ENCODE measurements at regions not wholly inside any gene's neighbourhood (a gene's known extent, or its start where the extent isn't known, plus 50 kb on each side); places are given as distances from the start of the nearest gene placed in this dataset.

- TF ChIP-seq CTCF (conservative IDR thresholded peaks at IDR 0.05; ENCODE audit: low read depth, low read length) = no peak
- no peak for TF ChIP-seq EZH2phosphoT487 (IDR thresholded peaks at IDR 0.05; ENCODE audit: borderline replicate concordance, low read length)
- no peak for TF ChIP-seq EZH2 (IDR thresholded peaks at IDR 0.05; ENCODE audit: low read length, unreplicated experiment)
Observed at GRCh38 chr7:81268551-81268950, 349.7 kb upstream of the SEMA3C start.

GRCh38 chr7:81267508-81267907, 348.7 kb upstream of the SEMA3C start:
- ATAC-seq = peak; percentile 48
- BruUV-seq (replicated peaks) = no TSS peak
- Histone ChIP-seq H3F3A (ENCODE audit: low read length, unreplicated experiment) (no peaks in the 10 kb centered on the region), H3K27me3 (ENCODE audit: low read length) (no peaks in the 10 kb centered on the region), H3K9me2 (replicated peaks; ENCODE audit: low read length) (no peaks in the 10 kb centered on the region), H3K4me2 (ENCODE audit: low read length) (no peak overlapping the region), H3K9ac (ENCODE audit: low read length) (no peak overlapping the region), H3K27ac (ENCODE audit: low read length) (no peak overlapping the region), H3K79me2 (ENCODE audit: low read length) (no peaks in the 10 kb centered on the region), H3K36me3 (ENCODE audit: low read depth, low read length) (no peaks in the 10 kb centered on the region), H3K9me3 (ENCODE audit: low read length) (no peaks in the 10 kb centered on the region), H3K4me1 (ENCODE audit: insufficient read depth, low read length) (no peaks in the 10 kb centered on the region), H4K20me1 (ENCODE audit: low read length) (no peaks in the 10 kb centered on the region), H2AFZ (ENCODE audit: low read length) (no peak overlapping the region), H3K4me3 (ENCODE audit: low read length) (no peak overlapping the region)
- peak; percentile 64 for DNase-seq
- TF ChIP-seq EZH2phosphoT487 (IDR thresholded peaks at IDR 0.05; ENCODE audit: borderline replicate concordance, low read length) (no peak), CTCF (conservative IDR thresholded peaks at IDR 0.05; ENCODE audit: low read depth, low read length) (no peak), EZH2 (IDR thresholded peaks at IDR 0.05; ENCODE audit: low read length, unreplicated experiment) (no peak)
- CTCF ChIA-PET = no interaction called here
- POLR2A ChIA-PET (ENCODE audit: unreplicated experiment) = no interaction called here
- intact Hi-C loops (cut with micrococcal nuclease) = no loop called here

More at GRCh38 chr7:81268551-81268950, 349.7 kb upstream of the SEMA3C start:
- POLR2A ChIA-PET (ENCODE audit: unreplicated experiment) = no interaction called here
- no peaks in the 10 kb centered on the region for H4K20me1 ChIP-seq (ENCODE audit: low read length)
- no peaks in the 10 kb centered on the region for H3K79me2 ChIP-seq (ENCODE audit: low read length)
- no peak overlapping the region for H3K4me2 ChIP-seq (ENCODE audit: low read length)
- no peaks in the 10 kb centered on the region for H3K4me1 ChIP-seq (ENCODE audit: insufficient read depth, low read length)
- no peak overlapping the region for H3K4me3 ChIP-seq (ENCODE audit: low read length)
- H3K9me2 ChIP-seq (replicated peaks; ENCODE audit: low read length) = no peaks in the 10 kb centered on the region
- H3K36me3 ChIP-seq (ENCODE audit: low read depth, low read length) = no peaks in the 10 kb centered on the region
- H3K9me3 ChIP-seq (ENCODE audit: low read length) = no peaks in the 10 kb centered on the region
- DNase-seq (no peak), ATAC-seq (no peak)
- no peaks in the 10 kb centered on the region for H3F3A ChIP-seq (ENCODE audit: low read length, unreplicated experiment)
- no peak overlapping the region for H3K27ac ChIP-seq (ENCODE audit: low read length)
- H2AFZ ChIP-seq (ENCODE audit: low read length) = no peak overlapping the region
- H3K9ac ChIP-seq (ENCODE audit: low read length) = no peak overlapping the region
- CTCF ChIA-PET = no interaction called here
- BruUV-seq (replicated peaks) = no TSS peak
- intact Hi-C loops (cut with micrococcal nuclease) = no loop called here
- H3K27me3 ChIP-seq (ENCODE audit: low read length) = no peaks in the 10 kb centered on the region

- Histone ChIP-seq H2AFZ (ENCODE audit: low read length) (no peak overlapping the region), H3K27me3 (ENCODE audit: low read length) (no peaks in the 10 kb centered on the region), H3K4me3 (ENCODE audit: low read length) (no peak overlapping the region), H3K4me2 (ENCODE audit: low read length) (no peak overlapping the region), H3K79me2 (ENCODE audit: low read length) (no peaks in the 10 kb centered on the region), H3K27ac (ENCODE audit: low read length) (no peak overlapping the region), H3K9me2 (replicated peaks; ENCODE audit: low read length) (no peaks in the 10 kb centered on the region), H3F3A (ENCODE audit: low read length, unreplicated experiment) (no peaks in the 10 kb centered on the region), H4K20me1 (ENCODE audit: low read length) (no peaks in the 10 kb centered on the region), H3K9ac (ENCODE audit: low read length) (no peak overlapping the region), H3K36me3 (ENCODE audit: low read depth, low read length) (no peaks in the 10 kb centered on the region), H3K4me1 (ENCODE audit: insufficient read depth, low read length) (no peaks in the 10 kb centered on the region), H3K9me3 (ENCODE audit: low read length) (no peaks in the 10 kb centered on the region; the same call in 1 of the 2 replicates)
- ChIA-PET POLR2A (ENCODE audit: unreplicated experiment) (no interaction called here), CTCF (no interaction called here)
- ATAC-seq = no peak
- TF ChIP-seq EZH2phosphoT487 (IDR thresholded peaks at IDR 0.05; ENCODE audit: borderline replicate concordance, low read length) (no peak), EZH2 (IDR thresholded peaks at IDR 0.05; ENCODE audit: low read length, unreplicated experiment) (no peak), CTCF (conservative IDR thresholded peaks at IDR 0.05; ENCODE audit: low read depth, low read length) (no peak)
- intact Hi-C loops (cut with micrococcal nuclease) = no loop called here
- no TSS peak for BruUV-seq (replicated peaks)
- peak; percentile 37 for DNase-seq
Observed at GRCh38 chr7:81264116-81264515, 345.3 kb upstream of the SEMA3C start.
